Coronary artery (tissue), 2 donors: ENCODE measurements at regions not wholly inside any gene's neighbourhood (a gene's known extent, or its start where the extent isn't known, plus 50 kb on each side); places are given as distances from the start of the nearest gene placed in this dataset.

Experiments
- DNase-seq: peaks from one replicate; pipeline ENCODE4 v3.0.0-alpha.2; 2017; ENCODE audit warnings: low spot score
- H3K27ac ChIP-seq, 2 donors: fragments of 200-600 bp; sonication (generic); one replicate each; pipeline ENCODE4 v1.5.1; 2016 to 2019
- H3K4me3 ChIP-seq: fragments of 200-600 bp; sonication (generic); 2 replicates; pipeline ENCODE4 v1.5.1; 2016; ENCODE audit warnings: mild to moderate bottlenecking, moderate library complexity
- CTCF ChIP-seq: fragments of 200-600 bp; sonication (generic); IDR thresholded peaks from one replicate; pipeline ENCODE4 v1.5.1; 2019; ENCODE audit warnings: antibody characterized with exemption

DNA sequence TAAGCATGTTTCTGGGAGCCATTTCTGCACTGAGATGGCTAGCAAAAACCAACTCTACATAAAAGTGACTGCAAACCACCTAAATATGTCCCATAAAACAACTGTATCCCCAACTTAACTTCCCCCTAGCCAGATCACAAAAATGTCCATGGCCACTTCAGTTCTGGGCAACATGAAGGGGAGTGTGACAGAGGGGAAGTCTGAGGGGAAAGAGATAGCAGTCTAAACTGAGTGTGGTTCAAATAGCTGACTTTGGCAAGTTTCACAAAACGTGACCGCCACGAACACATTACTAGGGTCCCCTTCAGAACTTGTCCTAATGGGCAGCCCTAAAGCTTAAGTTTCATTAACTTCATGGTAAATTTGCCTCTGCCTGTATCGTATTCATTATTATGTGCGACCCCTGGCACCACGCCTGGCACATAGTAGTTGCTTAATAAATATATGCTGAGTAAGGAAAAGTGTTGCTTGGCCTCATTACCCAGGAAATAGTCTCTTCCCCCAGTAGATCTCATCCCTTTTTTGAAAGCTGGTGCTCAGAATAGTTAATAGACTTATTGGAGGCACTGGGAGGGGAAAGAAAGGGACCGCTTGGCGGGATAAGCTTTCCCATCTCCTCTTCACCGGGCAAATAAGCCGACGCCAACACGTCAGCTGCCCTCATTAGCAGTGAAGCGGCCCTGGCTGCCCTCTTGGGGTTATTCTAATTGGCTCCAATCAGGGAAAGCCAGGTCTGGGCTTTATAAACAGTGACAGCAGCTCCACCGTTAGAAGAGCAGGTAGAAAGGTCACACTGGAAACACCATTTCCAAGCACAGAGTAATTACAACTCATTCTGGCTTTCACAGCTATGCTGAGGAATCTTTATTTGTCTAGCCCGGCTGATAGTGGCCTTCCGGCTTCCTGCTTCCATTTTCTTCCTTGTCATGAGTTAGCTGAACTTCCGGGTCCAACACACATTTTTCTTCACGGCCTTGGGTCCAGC lies 122.1 kb downstream of the LRIG2 start:
- H3K4me3 ChIP-seq: no peak overlapping the region
- DNase-seq: no peak
- H3K27ac ChIP-seq: no peak overlapping the region
- no peak for TF ChIP-seq CTCF

DNA sequence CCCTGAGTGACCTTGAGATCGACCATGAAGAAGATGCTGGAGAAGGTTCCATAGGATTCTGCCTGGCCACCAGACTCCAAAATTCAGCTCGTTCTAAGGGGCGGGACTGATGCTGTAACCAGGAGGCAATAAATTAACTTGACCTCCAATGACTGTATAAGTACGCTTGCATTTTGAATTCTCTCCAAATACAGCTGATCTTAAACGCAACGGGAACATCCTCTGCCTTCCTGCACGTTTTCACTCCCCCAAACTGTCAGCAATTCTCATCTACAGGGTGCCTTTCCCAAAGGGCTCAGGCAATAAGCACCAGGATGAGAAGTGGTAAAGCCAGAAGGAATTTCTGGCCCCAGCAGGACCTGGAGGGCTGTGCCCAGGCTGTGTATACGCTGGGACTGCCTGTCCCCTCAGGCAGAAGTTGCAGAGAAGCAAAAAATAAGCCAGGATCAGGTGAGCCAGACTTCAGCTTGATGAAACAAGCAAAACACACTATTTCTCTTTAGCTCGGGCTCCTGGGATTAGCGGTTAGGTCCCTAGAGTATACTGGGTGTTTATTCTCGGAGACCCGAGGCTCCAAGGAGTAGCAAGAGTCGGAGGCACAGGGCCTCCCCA lies 124.8 kb downstream of the LRIG2 start:
- Histone ChIP-seq H3K4me3 (no peak overlapping the region), H3K27ac (no peak overlapping the region)
- no peak for TF ChIP-seq CTCF
- DNase-seq: no peak

GRCh38 chr1:113198806-113199205 lies 125.8 kb downstream of the LRIG2 start:
- no peak overlapping the region for H3K4me3 ChIP-seq
- no peak overlapping the region for H3K27ac ChIP-seq
- no peak for DNase-seq
- no peak for TF ChIP-seq CTCF

- no peak for DNase-seq
- Histone ChIP-seq H3K27ac (no peak overlapping the region), H3K4me3 (no peak overlapping the region)
- no peak for TF ChIP-seq CTCF
These were observed 126.9 kb downstream of the LRIG2 start for GRCh38 chr1:113199760-113200455.

DNA sequence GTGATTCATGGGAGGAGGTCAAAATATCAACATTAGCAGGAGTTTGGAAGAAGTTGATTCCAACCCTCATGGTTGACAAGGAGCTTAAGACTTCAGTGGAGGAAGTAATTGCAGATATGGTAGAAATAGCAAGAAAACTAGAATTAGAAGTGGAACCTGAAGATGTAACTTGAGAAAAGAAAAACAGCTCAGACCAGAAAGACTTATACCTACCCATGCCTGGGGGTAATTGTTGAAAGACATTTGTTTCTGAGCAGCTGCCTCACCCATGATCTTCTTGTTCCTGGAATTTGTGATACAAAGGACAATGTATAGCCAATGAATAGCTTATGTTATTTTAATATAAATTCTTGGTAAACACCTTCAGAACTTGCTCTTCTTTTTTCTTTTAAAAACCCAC lies 128.6 kb downstream of the LRIG2 start:
- no peak for DNase-seq
- Histone ChIP-seq H3K4me3 (no peak overlapping the region), H3K27ac (no peak overlapping the region)
- TF ChIP-seq CTCF: no peak

DNA sequence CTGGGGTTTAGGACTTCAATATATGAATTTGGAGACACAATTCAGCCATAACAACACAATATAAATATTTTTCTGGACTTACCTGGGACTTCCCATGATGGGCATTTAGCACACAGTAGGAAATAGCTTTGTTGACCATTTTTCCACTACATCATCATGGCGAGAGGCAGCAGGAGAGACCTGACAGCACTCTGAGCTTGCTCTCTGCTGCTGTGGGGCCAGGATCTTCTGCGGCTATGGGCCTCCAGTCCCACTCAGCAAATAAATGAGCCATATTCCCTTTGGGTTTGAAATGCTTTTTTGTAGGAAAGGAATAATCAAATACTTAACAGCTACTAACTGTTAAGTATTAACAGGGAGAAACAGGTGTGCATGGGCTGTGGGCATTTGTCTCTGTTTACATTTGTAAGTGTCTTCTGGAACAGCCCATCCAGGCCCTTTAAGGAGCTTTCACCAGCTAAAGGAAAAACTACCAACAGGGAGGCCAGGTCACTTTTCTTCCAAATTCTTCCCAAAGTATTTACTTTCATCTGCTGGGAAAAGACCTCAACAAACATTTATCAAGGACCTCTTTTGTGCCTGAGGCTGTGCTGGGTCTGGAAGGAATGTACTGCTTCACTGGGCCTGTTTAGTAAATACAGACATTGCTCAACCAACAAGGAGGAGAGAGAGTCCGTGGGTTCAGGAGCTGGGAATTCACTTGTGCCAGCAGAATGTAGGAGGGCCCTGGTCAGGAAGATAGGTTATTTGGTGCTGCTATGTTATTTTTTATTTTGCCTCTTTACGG lies 133.2 kb downstream of the LRIG2 start:
- TF ChIP-seq CTCF: no peak
- Histone ChIP-seq H3K4me3 (no peak overlapping the region), H3K27ac (no peak overlapping the region)
- no peak for DNase-seq
